ENCODE measurements at regions not wholly inside any gene's neighbourhood (a gene's known extent, or its start where the extent isn't known, plus 50 kb on each side); places are given as distances from the start of the nearest gene placed in this dataset.

GRCh38 chr4:18441676-18442075, 420.1 kb upstream of the LCORL start:
- no TSS peak for BruUV-seq (replicated peaks)
- Histone ChIP-seq H4K20me1 (ENCODE audit: insufficient read depth) (no peaks in the 10 kb centered on the region), H3K9me2 (ENCODE audit: insufficient read depth) (no peaks in the 10 kb centered on the region), H3F3A (ENCODE audit: insufficient read depth, low read depth) (no peaks in the 10 kb centered on the region), H3K4me2 (no peak overlapping the region), H3K4me1 (replicated peaks; ENCODE audit: insufficient read depth) (no peaks in the 10 kb centered on the region), H3K9me3 (ENCODE audit: insufficient read depth, low read depth) (no peaks in the 10 kb centered on the region; the same call in 1 of the 2 replicates), H3K27ac (no peak overlapping the region), H3K36me3 (ENCODE audit: low read depth) (no peaks in the 10 kb centered on the region), H3K79me2 (ENCODE audit: low read depth) (no peaks in the 10 kb centered on the region), H2AFZ (no peak overlapping the region), H3K4me3 (no peak overlapping the region), H3K27me3 (ENCODE audit: insufficient read depth, low read depth) (no peaks in the 10 kb centered on the region)
- TF ChIP-seq, protein P1, sequence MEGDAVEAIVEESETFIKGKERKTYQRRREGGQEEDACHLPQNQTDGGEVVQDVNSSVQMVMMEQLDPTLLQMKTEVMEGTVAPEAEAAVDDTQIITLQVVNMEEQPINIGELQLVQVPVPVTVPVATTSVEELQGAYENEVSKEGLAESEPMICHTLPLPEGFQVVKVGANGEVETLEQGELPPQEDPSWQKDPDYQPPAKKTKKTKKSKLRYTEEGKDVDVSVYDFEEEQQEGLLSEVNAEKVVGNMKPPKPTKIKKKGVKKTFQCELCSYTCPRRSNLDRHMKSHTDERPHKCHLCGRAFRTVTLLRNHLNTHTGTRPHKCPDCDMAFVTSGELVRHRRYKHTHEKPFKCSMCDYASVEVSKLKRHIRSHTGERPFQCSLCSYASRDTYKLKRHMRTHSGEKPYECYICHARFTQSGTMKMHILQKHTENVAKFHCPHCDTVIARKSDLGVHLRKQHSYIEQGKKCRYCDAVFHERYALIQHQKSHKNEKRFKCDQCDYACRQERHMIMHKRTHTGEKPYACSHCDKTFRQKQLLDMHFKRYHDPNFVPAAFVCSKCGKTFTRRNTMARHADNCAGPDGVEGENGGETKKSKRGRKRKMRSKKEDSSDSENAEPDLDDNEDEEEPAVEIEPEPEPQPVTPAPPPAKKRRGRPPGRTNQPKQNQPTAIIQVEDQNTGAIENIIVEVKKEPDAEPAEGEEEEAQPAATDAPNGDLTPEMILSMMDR (conservative IDR thresholded peaks at IDR 0.05): no peak
- TF ChIP-seq EZH2 (IDR thresholded peaks at IDR 0.05; ENCODE audit: low read depth): no peak
- intact Hi-C loops (cut with micrococcal nuclease; ENCODE audit: unreplicated experiment): no loop called here
- DNase-seq: no peak
- ChIA-PET CTCF (no interaction called here), POLR2A (ENCODE audit: unreplicated experiment) (no interaction called here)

DNA sequence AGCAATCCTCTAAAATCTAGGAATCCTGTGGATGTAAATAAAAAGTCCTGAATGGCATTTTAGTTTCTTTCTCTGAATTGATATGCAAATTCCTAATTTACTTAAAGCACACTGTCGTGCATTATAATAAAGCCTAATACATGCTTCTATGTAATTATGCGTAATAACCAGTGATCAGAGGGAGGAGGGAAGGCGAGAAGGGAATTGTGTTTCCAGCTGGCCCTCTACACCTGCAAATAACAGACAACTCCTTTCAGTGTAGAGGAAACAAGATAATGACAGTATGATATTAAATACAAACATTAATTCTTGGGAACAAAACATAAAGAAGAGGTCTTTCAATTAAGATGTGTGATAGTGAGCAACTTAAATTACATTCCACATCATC, 419.6 kb upstream of the LCORL start:
- H3K9me3 ChIP-seq (ENCODE audit: insufficient read depth, low read depth): no peaks in the 10 kb centered on the region; the same call in 1 of the 2 replicates
- POLR2A ChIA-PET (ENCODE audit: unreplicated experiment): no interaction called here
- intact Hi-C loops (cut with micrococcal nuclease; ENCODE audit: unreplicated experiment): no loop called here
- DNase-seq: no peak
- CTCF ChIA-PET: no interaction called here
- H3K27ac ChIP-seq: no peak overlapping the region
- BruUV-seq (replicated peaks): no TSS peak
- no peaks in the 10 kb centered on the region for H3K36me3 ChIP-seq (ENCODE audit: low read depth)
- H3K79me2 ChIP-seq (ENCODE audit: low read depth): no peaks in the 10 kb centered on the region
- no peak overlapping the region for H2AFZ ChIP-seq
- no peak for TF ChIP-seq EZH2 (IDR thresholded peaks at IDR 0.05; ENCODE audit: low read depth)
- TF ChIP-seq, protein P1 (conservative IDR thresholded peaks at IDR 0.05): no peak
- no peaks in the 10 kb centered on the region for H3K4me1 ChIP-seq (replicated peaks; ENCODE audit: insufficient read depth)
- no peaks in the 10 kb centered on the region for H3K27me3 ChIP-seq (ENCODE audit: insufficient read depth, low read depth)
- no peaks in the 10 kb centered on the region for H3F3A ChIP-seq (ENCODE audit: insufficient read depth, low read depth)
- H3K9me2 ChIP-seq (ENCODE audit: insufficient read depth): no peaks in the 10 kb centered on the region
- no peak overlapping the region for H3K4me2 ChIP-seq
- H4K20me1 ChIP-seq (ENCODE audit: insufficient read depth): no peaks in the 10 kb centered on the region
- no peak overlapping the region for H3K4me3 ChIP-seq

DNA sequence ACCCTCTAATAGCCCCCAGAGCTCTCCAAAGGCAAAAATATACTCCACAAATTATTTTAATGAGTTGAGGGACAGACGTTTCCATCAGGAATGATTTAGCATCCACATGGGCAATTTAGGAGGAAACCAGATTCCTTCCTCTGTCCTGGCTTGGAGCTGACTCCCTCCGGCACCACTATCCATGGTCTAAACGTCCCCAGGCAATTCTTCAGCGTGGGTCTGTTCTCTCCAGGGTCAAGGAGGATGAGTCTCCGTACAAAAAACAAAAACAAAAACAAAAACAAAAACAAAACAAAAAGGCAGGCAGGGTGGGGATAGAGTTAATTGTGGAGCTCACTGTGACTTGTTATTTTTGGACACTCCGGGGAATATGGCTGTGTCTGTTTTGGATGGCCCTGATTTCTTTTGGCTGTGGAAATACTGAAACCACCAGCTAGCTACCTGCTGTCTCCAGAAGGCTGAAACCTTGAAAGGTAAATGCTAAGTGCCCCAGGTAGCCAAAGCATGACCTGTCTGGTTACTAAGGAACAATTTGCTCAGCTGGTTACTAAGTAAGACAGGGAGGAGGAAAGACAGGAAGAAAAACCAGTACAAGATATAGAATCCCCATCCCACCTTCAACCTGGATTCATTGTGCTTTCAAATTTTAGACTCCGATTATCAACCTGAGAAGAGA, 419.1 kb upstream of the LCORL start:
- Histone ChIP-seq H4K20me1 (ENCODE audit: insufficient read depth) (no peaks in the 10 kb centered on the region), H3K36me3 (ENCODE audit: low read depth) (no peaks in the 10 kb centered on the region), H3K4me1 (replicated peaks; ENCODE audit: insufficient read depth) (no peaks in the 10 kb centered on the region), H3K9me3 (ENCODE audit: insufficient read depth, low read depth) (no peaks in the 10 kb centered on the region; the same call in 1 of the 2 replicates), H2AFZ (no peak overlapping the region), H3K4me3 (no peak overlapping the region), H3K27me3 (ENCODE audit: insufficient read depth, low read depth) (no peaks in the 10 kb centered on the region), H3K9me2 (ENCODE audit: insufficient read depth) (no peaks in the 10 kb centered on the region), H3K4me2 (no peak overlapping the region), H3K27ac (no peak overlapping the region), H3F3A (ENCODE audit: insufficient read depth, low read depth) (no peaks in the 10 kb centered on the region), H3K79me2 (ENCODE audit: low read depth) (no peaks in the 10 kb centered on the region)
- DNase-seq: no peak
- intact Hi-C loops (cut with micrococcal nuclease; ENCODE audit: unreplicated experiment): no loop called here
- ChIA-PET POLR2A (ENCODE audit: unreplicated experiment) (no interaction called here), CTCF (no interaction called here)
- no TSS peak for BruUV-seq (replicated peaks)
- TF ChIP-seq EZH2 (IDR thresholded peaks at IDR 0.05; ENCODE audit: low read depth): no peak
- TF ChIP-seq, protein P1 (conservative IDR thresholded peaks at IDR 0.05): no peak

Measured in PC-9 (cell line).